ENCODE measurements at regions not wholly inside any gene's neighbourhood (a gene's known extent, or its start where the extent isn't known, plus 50 kb on each side); places are given as distances from the start of the nearest gene placed in this dataset.
A peak's percentile ranks its signal among the peaks of the same experiment; 100 is the strongest.
"Not testable (repeated sequence)": the region's sequence is repeated elsewhere in the genome, so short reads cannot be mapped to it uniquely, and the experiment has no call there.

DNA sequence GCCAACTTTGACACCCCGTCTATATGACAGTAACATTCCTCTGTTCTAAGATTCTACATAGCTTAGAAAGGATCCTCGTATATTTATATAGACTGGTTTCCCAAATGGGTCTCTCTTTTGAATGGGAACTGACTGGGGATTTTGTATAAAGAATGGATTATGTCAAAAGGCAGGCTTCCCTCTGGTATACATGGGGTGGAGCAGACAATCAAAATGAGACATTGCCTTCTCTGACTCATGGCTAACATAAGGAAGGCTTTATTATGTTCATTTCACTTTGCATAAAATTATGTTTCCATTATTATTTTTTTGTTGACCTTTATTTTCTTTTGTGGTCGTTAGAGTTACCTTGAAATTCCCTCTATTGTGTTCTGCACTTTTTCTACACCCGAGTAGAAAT lies 211.1 kb downstream of the ALG10B start:
- Histone ChIP-seq H3K9me3 (ENCODE audit: control insufficient read depth in 4 of 4, insufficient read depth in 3 of 4, low read length in 3 of 4) (no peaks in the 10 kb centered on the region), H3K4me1 (ENCODE audit: control insufficient read depth in 5 of 5, insufficient read depth in 5 of 5, low read length in 5 of 5) (peaks cover 0 to 4% (median 0%) of the 10 kb centered on the region in 5 donors), H3K27me3 (ENCODE audit: control insufficient read depth in 3 of 3, insufficient read depth in 3 of 3, low read length in 2 of 3) (no peaks in the 10 kb centered on the region), H3K36me3 (ENCODE audit: control insufficient read depth in 4 of 4, insufficient read depth in 4 of 4, low read length in 4 of 4) (no peaks in the 10 kb centered on the region), H3K4me3 (no peak overlapping the region), H3K27ac (ENCODE audit: low read depth in 1 of 2, low read length in 1 of 2) (no peak overlapping the region), H3K9ac (ENCODE audit: insufficient read depth in 1 of 2, low read length in 2 of 2) (no peak overlapping the region)
- DNase-seq: no peak
- TF ChIP-seq, protein P1, sequence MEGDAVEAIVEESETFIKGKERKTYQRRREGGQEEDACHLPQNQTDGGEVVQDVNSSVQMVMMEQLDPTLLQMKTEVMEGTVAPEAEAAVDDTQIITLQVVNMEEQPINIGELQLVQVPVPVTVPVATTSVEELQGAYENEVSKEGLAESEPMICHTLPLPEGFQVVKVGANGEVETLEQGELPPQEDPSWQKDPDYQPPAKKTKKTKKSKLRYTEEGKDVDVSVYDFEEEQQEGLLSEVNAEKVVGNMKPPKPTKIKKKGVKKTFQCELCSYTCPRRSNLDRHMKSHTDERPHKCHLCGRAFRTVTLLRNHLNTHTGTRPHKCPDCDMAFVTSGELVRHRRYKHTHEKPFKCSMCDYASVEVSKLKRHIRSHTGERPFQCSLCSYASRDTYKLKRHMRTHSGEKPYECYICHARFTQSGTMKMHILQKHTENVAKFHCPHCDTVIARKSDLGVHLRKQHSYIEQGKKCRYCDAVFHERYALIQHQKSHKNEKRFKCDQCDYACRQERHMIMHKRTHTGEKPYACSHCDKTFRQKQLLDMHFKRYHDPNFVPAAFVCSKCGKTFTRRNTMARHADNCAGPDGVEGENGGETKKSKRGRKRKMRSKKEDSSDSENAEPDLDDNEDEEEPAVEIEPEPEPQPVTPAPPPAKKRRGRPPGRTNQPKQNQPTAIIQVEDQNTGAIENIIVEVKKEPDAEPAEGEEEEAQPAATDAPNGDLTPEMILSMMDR (IDR thresholded peaks at IDR 0.05; ENCODE audit: control extremely low read depth, extremely low read depth): no peak
- no peak for ATAC-seq (ENCODE audit: insufficient read depth, low FRiP score)
- 69 to 80% methylated on average over 4 of the region's 4 CpGs for WGBS, 2 donors

- DNase-seq: peak in 2 of 3 donors; percentile 4 to 38
- TF ChIP-seq, protein P1 (IDR thresholded peaks at IDR 0.05; ENCODE audit: control extremely low read depth, extremely low read depth): no peak
- no peak overlapping the region for H3K4me3 ChIP-seq
- ATAC-seq (ENCODE audit: insufficient read depth, low FRiP score): peak; percentile 19
- no peak overlapping the region for H3K27ac ChIP-seq (ENCODE audit: low read depth in 1 of 2, low read length in 1 of 2)
- no peaks in the 10 kb centered on the region for H3K36me3 ChIP-seq (ENCODE audit: control insufficient read depth in 4 of 4, insufficient read depth in 4 of 4, low read length in 4 of 4)
- H3K9ac ChIP-seq (ENCODE audit: insufficient read depth in 1 of 2, low read length in 2 of 2): no peak overlapping the region
- 72 to 73% methylated on average over 1 of the region's 1 CpG for WGBS, 2 donors
- no peaks in the 10 kb centered on the region for H3K27me3 ChIP-seq (ENCODE audit: control insufficient read depth in 3 of 3, insufficient read depth in 3 of 3, low read length in 2 of 3)
- H3K4me1 ChIP-seq (ENCODE audit: control insufficient read depth in 5 of 5, insufficient read depth in 5 of 5, low read length in 5 of 5): peaks cover 0 to 4% (median 0%) of the 10 kb centered on the region in 5 donors
- H3K9me3 ChIP-seq (ENCODE audit: control insufficient read depth in 4 of 4, insufficient read depth in 3 of 4, low read length in 3 of 4): no peaks in the 10 kb centered on the region
Observed at GRCh38 chr12:38528527-38528926, 212.0 kb downstream of the ALG10B start.

GRCh38 chr12:38529281-38529680 lies 212.7 kb downstream of the ALG10B start:
- not testable (repeated sequence) for ATAC-seq (ENCODE audit: insufficient read depth, low FRiP score); H3K4me1 ChIP-seq (ENCODE audit: control insufficient read depth in 5 of 5, insufficient read depth in 5 of 5, low read length in 5 of 5); H3K4me3 ChIP-seq; H3K9me3 ChIP-seq (ENCODE audit: control insufficient read depth in 4 of 4, insufficient read depth in 3 of 4, low read length in 3 of 4); H3K36me3 ChIP-seq (ENCODE audit: control insufficient read depth in 4 of 4, insufficient read depth in 4 of 4, low read length in 4 of 4); H3K27me3 ChIP-seq (ENCODE audit: control insufficient read depth in 3 of 3, insufficient read depth in 3 of 3, low read length in 2 of 3); DNase-seq; H3K27ac ChIP-seq (ENCODE audit: low read depth in 1 of 2, low read length in 1 of 2); H3K9ac ChIP-seq (ENCODE audit: insufficient read depth in 1 of 2, low read length in 2 of 2)
- WGBS, 2 donors: 88 to 89% methylated on average over 3 of the region's 3 CpGs

DNA sequence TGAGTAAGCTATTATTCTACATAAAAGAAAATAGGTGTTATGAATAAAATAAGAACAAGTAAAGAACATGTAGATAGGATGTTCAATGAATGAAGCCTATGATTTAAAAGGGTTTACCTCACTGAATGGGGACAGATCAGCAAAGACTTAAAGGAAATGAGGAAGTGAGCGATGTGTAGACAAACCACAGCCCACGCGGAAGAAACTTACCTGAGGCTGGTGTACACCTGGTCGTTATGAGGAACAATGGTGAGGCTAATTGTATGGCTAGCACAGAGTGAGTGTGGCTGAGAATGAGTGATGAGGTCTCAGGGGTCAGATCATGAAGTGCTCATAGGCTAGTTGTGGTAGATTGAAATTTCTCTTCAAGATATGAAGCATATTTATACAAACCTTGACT lies 221.7 kb downstream of the ALG10B start:
- WGBS, 2 donors: 57 to 63% methylated on average over 4 of the region's 4 CpGs

More for the DNA sequence above, 221.7 kb downstream of the ALG10B start:
- Histone ChIP-seq H3K4me3 (no peak overlapping the region), H3K27ac (ENCODE audit: low read depth in 1 of 2, low read length in 1 of 2) (no peak overlapping the region), H3K36me3 (ENCODE audit: control insufficient read depth in 4 of 4, insufficient read depth in 4 of 4, low read length in 4 of 4) (no peaks in the 10 kb centered on the region), H3K27me3 (ENCODE audit: control insufficient read depth in 3 of 3, insufficient read depth in 3 of 3, low read length in 2 of 3) (no peaks in the 10 kb centered on the region), H3K9me3 (ENCODE audit: control insufficient read depth in 4 of 4, insufficient read depth in 3 of 4, low read length in 3 of 4) (peaks cover 0 to 1% (median 0%) of the 10 kb centered on the region in 4 donors), H3K4me1 (ENCODE audit: control insufficient read depth in 5 of 5, insufficient read depth in 5 of 5, low read length in 5 of 5) (no peaks in the 10 kb centered on the region), H3K9ac (ENCODE audit: insufficient read depth in 1 of 2, low read length in 2 of 2) (no peak overlapping the region)
- TF ChIP-seq, protein P1 (IDR thresholded peaks at IDR 0.05; ENCODE audit: control extremely low read depth, extremely low read depth): no peak
- DNase-seq (no peak), ATAC-seq (ENCODE audit: insufficient read depth, low FRiP score) (no peak)
